ENCODE measurements at regions not wholly inside any gene's neighbourhood (a gene's known extent, or its start where the extent isn't known, plus 50 kb on each side); places are given as distances from the start of the nearest gene placed in this dataset.

DNA sequence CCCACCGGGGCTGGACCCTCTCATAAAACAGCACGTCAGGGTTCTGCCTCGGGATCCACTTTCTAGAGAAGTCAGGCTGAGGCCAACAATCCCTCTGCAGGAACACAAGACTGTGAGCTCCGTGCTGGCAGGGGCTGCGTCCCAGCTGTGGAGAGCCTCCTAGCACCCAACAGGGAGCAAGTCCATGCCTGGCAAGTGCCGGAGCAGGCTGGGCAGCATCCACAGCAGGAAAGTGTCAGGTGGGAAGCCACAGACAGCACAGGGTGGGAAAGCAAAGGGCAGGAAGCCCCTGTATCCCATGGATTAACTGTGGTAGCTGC is 682.3 kb downstream of the TBC1D22A start:
- TF ChIP-seq EP300 (IDR thresholded peaks at IDR 0.05) = no peak
- TF ChIP-seq POLR2A (IDR thresholded peaks at IDR 0.05) = no peak
- TF ChIP-seq, protein P1, sequence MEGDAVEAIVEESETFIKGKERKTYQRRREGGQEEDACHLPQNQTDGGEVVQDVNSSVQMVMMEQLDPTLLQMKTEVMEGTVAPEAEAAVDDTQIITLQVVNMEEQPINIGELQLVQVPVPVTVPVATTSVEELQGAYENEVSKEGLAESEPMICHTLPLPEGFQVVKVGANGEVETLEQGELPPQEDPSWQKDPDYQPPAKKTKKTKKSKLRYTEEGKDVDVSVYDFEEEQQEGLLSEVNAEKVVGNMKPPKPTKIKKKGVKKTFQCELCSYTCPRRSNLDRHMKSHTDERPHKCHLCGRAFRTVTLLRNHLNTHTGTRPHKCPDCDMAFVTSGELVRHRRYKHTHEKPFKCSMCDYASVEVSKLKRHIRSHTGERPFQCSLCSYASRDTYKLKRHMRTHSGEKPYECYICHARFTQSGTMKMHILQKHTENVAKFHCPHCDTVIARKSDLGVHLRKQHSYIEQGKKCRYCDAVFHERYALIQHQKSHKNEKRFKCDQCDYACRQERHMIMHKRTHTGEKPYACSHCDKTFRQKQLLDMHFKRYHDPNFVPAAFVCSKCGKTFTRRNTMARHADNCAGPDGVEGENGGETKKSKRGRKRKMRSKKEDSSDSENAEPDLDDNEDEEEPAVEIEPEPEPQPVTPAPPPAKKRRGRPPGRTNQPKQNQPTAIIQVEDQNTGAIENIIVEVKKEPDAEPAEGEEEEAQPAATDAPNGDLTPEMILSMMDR (IDR thresholded peaks at IDR 0.05) = no peak
